Testis (tissue), 2 donors: ENCODE measurements at regions not wholly inside any gene's neighbourhood (a gene's known extent, or its start where the extent isn't known, plus 50 kb on each side); places are given as distances from the start of the nearest gene placed in this dataset.

Experiments
- DNase-seq: peaks from one replicate; pipeline ENCODE4 v3.0.0-alpha.2; 2019
- H3K27ac ChIP-seq, 2 donors: fragments of 200-600 bp; sonication (generic); one replicate each; pipeline ENCODE4 v1.5.1; 2019
- H3K27me3 ChIP-seq: fragments of 200-600 bp; sonication (generic); one replicate; pipeline ENCODE4 v1.5.1; 2019
- H3K36me3 ChIP-seq: fragments of 200-600 bp; sonication (generic); one replicate; pipeline ENCODE4 v1.5.1; 2017; ENCODE audit warnings: low read depth; ENCODE audit errors: missing control alignments
- H3K4me1 ChIP-seq: fragments of 200-600 bp; sonication (generic); one replicate; pipeline ENCODE4 v1.5.1; 2019
- H3K4me3 ChIP-seq, 2 donors: fragments of 200-600 bp; sonication (generic); one replicate each; pipeline ENCODE4 v1.5.1; 2017 to 2019
- H3K9me3 ChIP-seq: fragments of 200-600 bp; sonication (generic); one replicate; pipeline ENCODE4 v1.5.1; 2017
- POLR2A ChIP-seq: fragments of 450-650 bp; IDR thresholded peaks from one replicate; pipeline ENCODE4 v1.6.1; 2017; ENCODE audit warnings: antibody characterized with exemption, mild to moderate bottlenecking, moderate library complexity
- WGBS, 2 donors: methylation state at CpG; one replicate each; pipeline ENCODE4 v1.1.5; 2018; 5-methylcytosine and 5-hydroxymethylcytosine counted together
- intact Hi-C: fragments of 100-400 bp; cut with DNase I; formaldehyde crosslinking; loops from one replicate; pipeline ENCODE4 v1.15.1; 2023; ENCODE audit warnings: low total_unique reads
- TF ChIP-seq, protein P1 (sequence below), 3 experiments: fragments of 450-650 bp in 2 of 3; fragments of 200-600 bp in 1 of 3; sonication (generic) in 1 of 3; IDR thresholded peaks; one replicate each; pipeline ENCODE4 v1.5.1; 2016 to 2019; ENCODE audit warnings: antibody characterized with exemption in 3 of 3, mild to moderate bottlenecking in 2 of 3, moderate library complexity in 1 of 3

DNA sequence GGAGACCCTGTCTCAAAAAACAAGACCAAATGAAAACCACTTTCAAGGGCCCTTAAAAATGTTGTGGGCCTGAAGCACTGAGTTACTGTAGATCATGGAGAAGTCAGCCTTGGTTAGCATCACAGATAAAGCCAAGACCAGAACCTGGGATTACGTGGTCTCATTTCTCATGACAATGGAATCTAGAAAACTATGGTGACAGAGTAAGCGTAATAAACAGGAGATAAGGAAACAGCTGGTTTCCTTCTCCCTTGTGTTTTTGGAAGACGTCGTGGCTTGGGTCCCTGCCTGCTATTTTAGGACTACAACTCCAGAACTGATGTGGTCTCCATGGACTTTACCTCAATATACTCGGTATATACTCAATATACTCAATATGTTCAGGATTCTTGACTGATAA lies 180.7 kb upstream of the ZFHX3 start:
- no peak overlapping the region for H3K27ac ChIP-seq

DNA sequence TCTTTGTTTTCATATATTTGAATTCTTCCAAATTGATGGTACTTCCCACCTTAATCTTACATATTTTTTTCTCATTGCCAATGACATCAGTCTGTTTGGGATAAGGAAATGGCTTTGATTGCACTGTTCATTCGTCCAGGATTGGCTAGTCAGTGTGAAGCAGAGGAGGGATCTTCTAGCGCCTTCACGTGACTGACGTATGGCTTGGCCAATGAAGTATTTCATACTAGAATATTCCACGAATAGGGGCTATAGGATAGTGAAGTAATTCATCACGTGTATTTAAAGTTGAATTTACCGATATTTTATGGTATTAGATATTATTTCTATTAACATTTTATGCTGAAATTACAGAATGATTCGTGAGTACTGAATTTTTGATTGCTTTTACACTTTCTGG lies 178.7 kb upstream of the ZFHX3 start:
- Histone ChIP-seq H3K4me1 (no peaks in the 10 kb centered on the region), H3K27ac (no peak overlapping the region), H3K9me3 (no peaks in the 10 kb centered on the region), H3K27me3 (no peaks in the 10 kb centered on the region), H3K36me3 (no peaks in the 10 kb centered on the region), H3K4me3 (no peak overlapping the region)
- 59% methylated on average over 8 of the region's 8 CpGs for WGBS, 2 donors
- DNase-seq = peak; percentile 28
- TF ChIP-seq POLR2A = no peak
- TF ChIP-seq, protein P1, sequence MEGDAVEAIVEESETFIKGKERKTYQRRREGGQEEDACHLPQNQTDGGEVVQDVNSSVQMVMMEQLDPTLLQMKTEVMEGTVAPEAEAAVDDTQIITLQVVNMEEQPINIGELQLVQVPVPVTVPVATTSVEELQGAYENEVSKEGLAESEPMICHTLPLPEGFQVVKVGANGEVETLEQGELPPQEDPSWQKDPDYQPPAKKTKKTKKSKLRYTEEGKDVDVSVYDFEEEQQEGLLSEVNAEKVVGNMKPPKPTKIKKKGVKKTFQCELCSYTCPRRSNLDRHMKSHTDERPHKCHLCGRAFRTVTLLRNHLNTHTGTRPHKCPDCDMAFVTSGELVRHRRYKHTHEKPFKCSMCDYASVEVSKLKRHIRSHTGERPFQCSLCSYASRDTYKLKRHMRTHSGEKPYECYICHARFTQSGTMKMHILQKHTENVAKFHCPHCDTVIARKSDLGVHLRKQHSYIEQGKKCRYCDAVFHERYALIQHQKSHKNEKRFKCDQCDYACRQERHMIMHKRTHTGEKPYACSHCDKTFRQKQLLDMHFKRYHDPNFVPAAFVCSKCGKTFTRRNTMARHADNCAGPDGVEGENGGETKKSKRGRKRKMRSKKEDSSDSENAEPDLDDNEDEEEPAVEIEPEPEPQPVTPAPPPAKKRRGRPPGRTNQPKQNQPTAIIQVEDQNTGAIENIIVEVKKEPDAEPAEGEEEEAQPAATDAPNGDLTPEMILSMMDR (IDR thresholded peaks at IDR 0.05) = no peak
- intact Hi-C loops = no loop called here

More for the DNA sequence above, 180.7 kb upstream of the ZFHX3 start:
- no peaks in the 10 kb centered on the region for H3K36me3 ChIP-seq
- TF ChIP-seq POLR2A = no peak
- TF ChIP-seq, protein P1 (IDR thresholded peaks at IDR 0.05) = no peak
- intact Hi-C loops = no loop called here
- no peaks in the 10 kb centered on the region for H3K27me3 ChIP-seq
- peaks cover 9% of the 10 kb centered on the region for H3K4me1 ChIP-seq
- 65 to 68% methylated on average over 5 of the region's 5 CpGs for WGBS, 2 donors
- no peak for DNase-seq
- H3K9me3 ChIP-seq = no peaks in the 10 kb centered on the region
- no peak overlapping the region for H3K4me3 ChIP-seq

DNA sequence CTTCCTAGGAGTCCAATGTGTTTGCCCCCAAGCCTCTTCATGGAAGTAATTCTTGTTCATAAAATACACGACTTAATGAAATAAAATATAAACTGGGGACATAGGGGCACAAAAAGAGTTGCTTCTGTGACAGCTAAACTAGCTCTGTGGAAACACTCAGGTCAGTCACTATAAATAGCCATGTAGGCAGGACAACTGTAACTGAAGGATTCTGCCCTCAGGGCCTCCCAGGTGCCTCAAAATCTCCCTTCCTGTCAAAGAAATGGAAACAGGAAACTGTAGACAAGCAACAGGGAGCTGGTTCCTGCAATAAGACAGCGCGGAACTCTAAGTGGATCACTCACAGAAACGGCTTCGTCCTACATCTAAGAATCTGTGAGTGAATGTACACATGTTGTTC lies 178.1 kb upstream of the ZFHX3 start:
- Histone ChIP-seq H3K36me3 (no peaks in the 10 kb centered on the region), H3K9me3 (no peaks in the 10 kb centered on the region), H3K27ac (no peak overlapping the region), H3K27me3 (no peaks in the 10 kb centered on the region), H3K4me3 (no peak overlapping the region), H3K4me1 (no peaks in the 10 kb centered on the region)
- intact Hi-C loops = no loop called here
- WGBS, 2 donors = 60 to 75% methylated on average over 5 of the region's 5 CpGs
- DNase-seq = no peak
- TF ChIP-seq, protein P1 (IDR thresholded peaks at IDR 0.05) = no peak
- TF ChIP-seq POLR2A = no peak

DNA sequence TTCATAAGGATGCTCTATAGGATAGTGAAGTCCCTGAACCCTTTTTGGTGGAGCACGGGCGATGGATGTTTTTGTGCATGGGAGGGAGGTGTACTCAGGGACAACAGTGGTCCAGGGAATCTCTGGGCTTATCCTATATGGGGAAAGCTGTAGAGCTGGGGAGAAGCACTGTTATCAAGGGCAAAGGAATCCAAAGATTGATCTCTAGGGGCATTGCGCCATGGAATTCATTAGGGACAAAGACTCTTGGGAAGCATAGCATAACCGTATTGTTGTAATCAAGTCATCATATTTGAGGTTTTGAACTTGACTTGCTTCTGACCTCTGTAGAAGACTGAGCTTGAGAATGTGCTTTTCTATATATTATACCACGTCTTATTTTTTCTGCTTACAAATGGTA lies 172.9 kb upstream of the ZFHX3 start:
- Histone ChIP-seq H3K4me1 (no peaks in the 10 kb centered on the region), H3K36me3 (no peaks in the 10 kb centered on the region), H3K4me3 (no peak overlapping the region), H3K27me3 (no peaks in the 10 kb centered on the region), H3K9me3 (no peaks in the 10 kb centered on the region), H3K27ac (no peak overlapping the region)
- DNase-seq = no peak
- 92% methylated on average over 5 of the region's 5 CpGs for WGBS, 2 donors
- intact Hi-C loops = no loop called here
- TF ChIP-seq POLR2A = no peak
- TF ChIP-seq, protein P1 (IDR thresholded peaks at IDR 0.05) = no peak

DNA sequence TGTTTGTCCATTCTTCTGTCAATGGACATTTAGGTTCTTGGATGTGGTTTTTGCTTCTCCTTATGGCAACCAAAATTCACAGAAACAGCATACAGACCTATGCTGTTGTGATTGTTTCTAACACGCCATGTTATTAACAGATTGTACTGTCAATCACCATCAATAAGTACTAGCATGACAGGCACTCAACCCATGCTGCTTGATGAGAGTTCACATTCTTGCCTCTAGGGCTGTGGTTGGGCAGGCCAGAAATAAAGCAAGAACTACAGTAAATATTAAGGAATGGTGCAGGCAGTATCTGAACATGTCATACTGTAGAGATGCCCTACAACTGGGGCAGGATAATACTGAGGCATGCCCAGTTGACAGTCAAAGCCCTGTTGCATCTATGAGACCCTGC lies 171.2 kb upstream of the ZFHX3 start:
- Histone ChIP-seq H3K27ac (no peak overlapping the region), H3K9me3 (no peaks in the 10 kb centered on the region), H3K4me1 (no peaks in the 10 kb centered on the region), H3K36me3 (no peaks in the 10 kb centered on the region), H3K27me3 (no peaks in the 10 kb centered on the region), H3K4me3 (no peak overlapping the region)
- intact Hi-C loops = no loop called here
- WGBS, 2 donors = 96 to 97% methylated on average over 1 of the region's 1 CpG
- DNase-seq = no peak
- TF ChIP-seq, protein P1 (IDR thresholded peaks at IDR 0.05) = no peak
- no peak for TF ChIP-seq POLR2A
